22Rv1 (cell line): ENCODE measurements at regions not wholly inside any gene's neighbourhood (a gene's known extent, or its start where the extent isn't known, plus 50 kb on each side); places are given as distances from the start of the nearest gene placed in this dataset.

Source experiments
- CTCF ChIP-seq: fragments of 450-650 bp; IDR thresholded peaks from 2 replicates; pipeline ENCODE4 v1.5.1; 2017; ENCODE audit warnings: mild to moderate bottlenecking
- ZFX ChIP-seq: fragments of 450-650 bp; IDR thresholded peaks from 2 replicates; pipeline ENCODE4 v1.6.1; 2017; ENCODE audit warnings: antibody characterized with exemption, borderline replicate concordance

GRCh38 chr2:59041139-59041538 is 800.0 kb upstream of the FANCL start:
- TF ChIP-seq CTCF: no peak
- TF ChIP-seq ZFX: no peak
